GM21786 (cell line): ENCODE measurements at regions not wholly inside any gene's neighbourhood (a gene's known extent, or its start where the extent isn't known, plus 50 kb on each side); places are given as distances from the start of the nearest gene placed in this dataset.

Source experiments
- ATAC-seq: cut with Tn5 transposase; IDR thresholded peaks from one replicate; pipeline ENCODE4 v1.9.1; 2021; ENCODE audit not compliant: unreplicated experiment

DNA sequence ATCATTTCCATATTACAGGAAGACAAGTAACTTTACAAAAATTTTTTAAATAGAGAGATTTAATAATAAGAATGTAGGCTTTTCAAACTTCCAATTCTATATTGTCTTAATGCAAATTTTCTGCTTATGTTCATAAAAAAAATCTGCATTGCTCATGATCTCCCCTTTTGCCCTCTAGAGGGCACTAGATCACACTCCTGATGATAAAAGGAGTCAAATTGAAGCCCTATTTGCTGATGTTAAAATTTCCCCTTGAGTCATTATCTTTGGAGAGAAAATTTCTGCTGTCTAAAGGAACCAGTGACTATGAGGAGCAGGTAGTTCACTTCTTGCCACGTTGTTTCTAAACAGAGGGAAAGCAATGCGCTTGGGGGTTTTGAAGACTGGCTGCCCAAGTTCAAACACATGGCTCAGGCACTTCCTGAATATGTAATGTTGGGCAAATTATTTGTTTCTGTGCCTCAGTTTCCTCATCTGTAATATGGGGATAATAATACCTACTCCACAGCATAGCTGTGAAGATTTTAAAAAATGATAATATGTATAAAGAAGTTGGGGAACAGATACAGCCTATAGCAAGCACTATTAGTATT, 874.2 kb downstream of the TFAP2A start:
- ATAC-seq, result peak; percentile 73

- ATAC-seq, result no peak
Observed at GRCh38 chr6:9540126-9540525, 874.7 kb downstream of the TFAP2A start.

GRCh38 chr6:9539231-9539755, 875.6 kb downstream of the TFAP2A start:
- no peak for ATAC-seq

DNA sequence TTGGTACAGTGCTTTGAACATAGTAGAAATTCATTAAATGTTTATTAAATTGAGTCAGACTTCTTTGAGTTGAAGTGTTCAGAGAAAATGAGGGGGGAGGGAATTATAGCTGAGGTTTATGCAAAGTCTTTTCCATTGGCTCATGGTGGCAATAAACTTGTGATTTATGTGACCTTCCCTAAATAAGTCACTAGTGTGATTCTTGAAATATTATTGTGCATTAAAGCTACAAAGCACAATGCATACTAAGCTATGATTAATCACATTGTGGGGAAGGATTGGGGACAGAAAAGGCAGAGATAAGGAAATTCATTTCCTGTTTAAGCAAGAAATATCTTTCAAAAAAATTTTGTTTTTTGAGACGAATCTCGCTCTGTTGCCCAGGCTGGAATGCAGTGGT, 877.5 kb downstream of the TFAP2A start:
- no peak for ATAC-seq

GRCh38 chr6:9535106-9535505, 879.8 kb downstream of the TFAP2A start:
- ATAC-seq, result no peak

DNA sequence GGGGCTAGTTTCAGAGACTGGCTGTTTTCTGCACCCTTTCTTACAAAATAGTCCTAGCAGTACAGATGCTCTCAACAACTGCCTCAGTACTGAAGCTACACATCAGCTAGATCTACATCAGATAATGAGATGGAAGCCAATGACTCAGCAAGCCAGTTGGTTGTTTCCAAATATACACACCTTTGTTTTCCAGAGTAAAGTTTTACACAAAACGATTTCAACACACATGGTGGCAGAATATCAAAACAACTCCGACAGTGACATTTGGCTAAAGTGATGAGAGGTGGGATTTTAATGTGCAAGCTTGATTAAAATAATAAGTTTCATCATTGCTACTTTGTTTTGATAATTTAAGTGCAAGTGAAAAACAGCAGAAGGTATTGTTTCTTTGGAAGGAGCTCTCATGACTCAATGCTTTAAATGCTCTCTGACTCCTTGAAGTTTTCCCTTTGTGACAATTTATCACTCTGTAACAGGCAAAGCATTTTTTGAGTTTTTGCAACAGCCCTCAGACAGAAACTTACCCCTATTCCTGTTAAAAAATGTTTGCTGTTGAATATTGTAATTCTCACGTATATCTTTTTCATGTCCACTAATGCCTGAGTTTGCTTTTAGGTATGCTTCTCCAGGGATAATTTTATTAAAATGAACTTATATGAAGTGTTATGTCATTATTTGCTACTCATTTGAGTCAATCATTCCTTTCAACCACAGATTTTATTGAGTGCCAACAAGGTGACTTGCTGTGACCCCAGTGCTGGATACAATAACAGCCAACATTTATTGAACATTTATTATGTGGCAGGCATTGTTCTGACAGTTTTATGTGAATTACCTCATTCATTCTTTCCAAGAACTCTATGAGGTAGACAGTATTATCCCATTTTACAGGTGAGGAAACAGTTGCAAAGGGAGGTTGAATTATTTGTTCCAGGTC, 882.0 kb downstream of the TFAP2A start:
- no peak for ATAC-seq

GRCh38 chr6:9527679-9528286, 887.1 kb downstream of the TFAP2A start:
- ATAC-seq, result no peak

DNA sequence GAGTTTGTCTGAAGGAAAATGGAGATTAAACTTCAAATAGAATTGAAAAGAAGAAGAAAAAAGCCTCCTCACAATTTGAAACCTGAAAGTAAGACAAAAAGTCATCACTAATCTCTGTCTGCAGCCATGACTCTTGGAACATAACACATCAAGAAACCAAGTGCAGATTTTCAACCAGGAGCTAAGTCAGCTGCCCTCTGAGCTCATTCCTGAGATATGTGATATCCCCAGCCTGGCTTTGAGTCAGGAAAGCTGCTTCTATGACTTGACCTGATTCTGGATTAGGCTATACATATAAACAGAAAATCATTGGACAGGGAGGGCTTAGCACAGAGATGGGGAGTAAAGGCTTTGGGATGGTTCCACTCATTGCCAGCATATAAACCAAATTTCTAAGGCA, 891.4 kb downstream of the TFAP2A start:
- ATAC-seq, result no peak

- ATAC-seq, result no peak
Observed at GRCh38 chr6:9522101-9522500, 892.8 kb downstream of the TFAP2A start.

- ATAC-seq, result peak; percentile 45
Observed at GRCh38 chr6:9521152-9521530, 893.7 kb downstream of the TFAP2A start.

- peak; percentile 60 for ATAC-seq
Observed at GRCh38 chr6:9520417-9521151, 894.3 kb downstream of the TFAP2A start.

- ATAC-seq, result no peak
Observed at GRCh38 chr6:9518431-9518830, 896.4 kb downstream of the TFAP2A start.

DNA sequence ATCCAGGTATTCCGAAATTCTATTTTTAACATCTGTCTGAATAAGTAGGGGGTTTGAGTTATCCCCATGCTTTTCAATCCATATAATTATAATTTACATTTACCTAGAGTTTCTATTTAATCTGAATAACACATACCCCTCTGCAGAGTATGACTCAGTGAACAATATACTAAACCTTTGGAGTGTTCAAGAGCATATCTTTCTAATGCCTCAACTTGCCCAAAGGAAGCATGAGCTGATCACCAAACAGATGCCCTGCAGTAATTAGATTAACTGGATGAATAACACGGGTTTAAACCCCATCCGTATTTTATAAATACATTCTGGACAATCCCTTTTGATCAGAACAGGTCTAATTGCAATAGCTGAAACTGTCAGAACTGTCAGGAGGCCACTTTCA, 897.1 kb downstream of the TFAP2A start:
- ATAC-seq, result no peak

DNA sequence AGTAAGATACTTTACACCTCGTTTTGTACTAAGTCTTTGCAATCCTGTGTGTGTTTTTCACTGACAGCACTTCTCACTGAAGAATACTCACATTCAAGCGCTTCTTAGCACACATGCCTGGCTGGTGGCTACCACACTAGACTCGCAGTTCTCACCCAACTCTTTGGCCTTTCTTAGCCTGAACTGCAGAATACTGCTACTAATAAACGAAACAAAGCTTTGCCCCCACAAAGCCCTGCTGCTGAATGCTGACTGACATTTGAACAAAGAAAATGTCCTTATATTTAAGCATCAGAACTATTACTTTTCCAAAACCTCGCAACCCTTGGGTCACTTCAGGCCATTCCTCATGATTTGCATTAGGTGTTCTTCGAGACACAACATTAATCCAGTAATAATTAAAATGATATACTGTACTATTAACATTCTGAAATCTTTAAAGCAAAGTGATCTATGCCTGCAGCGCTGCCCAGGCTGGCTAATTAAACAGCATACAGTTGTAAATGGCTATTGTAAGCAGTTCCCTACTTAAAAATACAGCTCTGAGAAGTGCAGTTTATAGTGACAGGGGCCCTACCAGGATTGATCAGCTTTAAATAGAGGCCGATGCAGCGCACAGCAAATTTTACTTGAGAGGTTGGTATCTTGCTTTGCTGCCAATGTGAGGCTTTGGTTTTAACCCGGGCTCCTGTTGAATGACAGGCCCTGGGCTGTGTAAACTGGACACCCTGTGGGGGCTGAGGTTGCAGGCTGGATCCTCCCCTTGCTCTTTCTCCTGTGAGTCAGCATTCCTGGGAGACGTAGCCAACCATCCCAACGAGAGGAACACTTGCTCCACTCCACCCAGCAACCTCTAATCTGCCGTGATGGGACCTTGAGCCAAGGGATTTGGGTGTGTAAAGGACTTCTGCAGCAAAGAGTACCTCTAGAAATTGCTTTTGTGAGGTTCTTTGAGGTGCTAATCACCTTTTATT, 899.0 kb downstream of the TFAP2A start:
- ATAC-seq, result no peak

DNA sequence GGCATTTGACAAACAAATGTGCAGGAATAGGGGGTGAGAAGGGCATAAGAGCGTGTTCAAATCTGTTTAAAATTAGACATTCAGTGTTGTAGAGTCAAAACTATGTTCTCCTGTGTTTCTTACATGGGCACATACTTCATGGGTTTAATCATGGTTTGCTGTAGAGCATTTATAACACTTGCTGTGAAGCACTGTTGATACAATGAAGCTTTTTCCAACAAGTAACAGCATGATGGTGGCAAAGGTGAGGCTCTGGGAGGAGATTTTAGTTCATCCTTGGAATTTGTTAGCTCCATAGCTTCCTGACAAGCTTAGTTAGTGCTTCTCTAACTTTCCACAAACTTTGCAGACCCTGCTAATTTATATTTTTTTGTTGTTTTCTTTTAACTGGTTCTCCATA, 900.7 kb downstream of the TFAP2A start:
- ATAC-seq, result no peak

GRCh38 chr6:9511157-9511556, 903.7 kb downstream of the TFAP2A start:
- no peak for ATAC-seq

DNA sequence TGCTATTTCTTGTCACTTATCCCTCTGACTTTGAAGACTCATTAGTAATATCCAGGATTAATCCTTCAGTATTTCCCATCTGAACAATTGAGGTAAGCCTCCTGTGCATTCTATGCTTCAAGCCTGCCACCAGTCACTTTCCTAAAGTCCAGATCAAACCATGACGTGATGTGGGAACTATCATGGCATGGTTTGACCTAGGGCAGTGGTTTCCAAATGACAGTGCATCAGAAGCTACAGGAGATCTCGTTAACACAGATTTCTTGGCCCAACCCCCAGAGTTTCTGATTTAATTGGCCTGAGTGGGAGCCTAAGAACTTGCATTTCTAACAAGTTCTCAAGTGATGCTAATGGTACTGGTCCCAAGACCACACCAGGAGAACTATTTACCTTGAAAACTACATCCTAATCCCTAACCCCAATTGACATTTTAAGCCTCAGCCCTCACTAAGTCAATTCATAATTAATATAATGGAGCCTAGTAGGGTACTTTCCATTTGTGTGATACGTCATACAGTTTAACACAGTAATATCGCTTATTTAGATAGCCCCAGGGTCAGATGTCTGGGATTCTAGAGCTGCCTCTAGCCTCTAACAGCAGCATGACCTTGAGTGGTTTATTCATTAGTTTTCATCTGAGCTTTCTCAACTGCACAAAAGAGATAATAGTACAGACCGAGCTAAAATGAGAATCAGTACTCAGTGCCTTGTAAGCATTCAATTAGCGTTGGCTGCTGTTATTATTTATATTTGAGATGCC, 907.6 kb downstream of the TFAP2A start:
- no peak for ATAC-seq

DNA sequence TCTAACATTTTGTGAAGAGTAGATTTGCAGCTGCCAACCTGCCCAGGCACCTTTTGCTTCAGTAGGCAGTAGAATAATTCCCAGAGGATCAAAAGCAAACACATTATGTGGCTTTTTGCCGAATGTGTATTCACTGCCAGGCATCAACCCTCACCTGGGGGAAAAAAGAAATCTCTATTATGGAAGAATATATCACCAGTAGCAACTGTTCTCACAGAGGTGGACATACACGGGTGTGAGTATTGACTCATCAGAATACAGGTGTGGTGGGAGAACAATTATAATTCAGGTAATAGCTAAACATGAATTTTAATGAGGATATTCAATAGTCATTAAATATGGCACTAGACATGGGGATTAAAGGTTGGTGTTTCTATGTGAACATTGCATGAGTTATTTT, 910.7 kb downstream of the TFAP2A start:
- ATAC-seq, result no peak

GRCh38 chr6:9503111-9503761, 911.6 kb downstream of the TFAP2A start:
- no peak for ATAC-seq
